GM13976 (cell line): ENCODE measurements at regions not wholly inside any gene's neighbourhood (a gene's known extent, or its start where the extent isn't known, plus 50 kb on each side); places are given as distances from the start of the nearest gene placed in this dataset.

Source experiments
- DNase-seq: peaks from one replicate; pipeline ENCODE4 v3.0.0; 2012; ENCODE audit warnings: low spot score
- in situ Hi-C: fragments of 300-500 bp; cut with MboI; formaldehyde crosslinking; loops from one replicate; pipeline ENCODE4 v1.12.0; 2022; ENCODE audit warnings: low sequenced_read_pairs, mixed read lengths, inconsistent platforms; ENCODE audit not compliant: unreplicated experiment
- TF ChIP-seq, protein P1 (sequence below): IDR thresholded peaks from 2 replicates; pipeline ENCODE4 v1.5.1; 2012; ENCODE audit warnings: borderline replicate concordance, mild to moderate bottlenecking; ENCODE audit not compliant: insufficient read depth; ENCODE audit errors: extremely low read depth, missing control alignments, control extremely low read depth

DNA sequence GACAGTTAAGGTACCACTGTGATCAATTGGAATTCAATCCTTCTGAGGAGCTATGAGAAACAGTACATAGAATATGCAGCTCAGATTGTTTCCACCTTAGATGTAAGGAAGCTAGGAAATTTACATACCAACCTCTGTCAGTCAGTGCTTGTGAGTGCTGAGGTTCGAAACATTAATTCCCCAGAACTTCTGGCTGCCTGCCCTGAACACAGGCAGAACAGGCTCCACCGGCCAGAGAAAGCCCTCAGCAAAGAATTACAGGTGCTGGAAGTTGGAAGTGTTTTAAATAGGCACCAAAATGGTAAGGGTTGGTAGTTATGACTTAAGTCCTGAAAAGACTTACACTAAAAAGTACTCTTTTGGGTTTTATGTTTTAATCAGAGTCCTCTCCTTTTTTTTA, 651.8 kb downstream of the C4orf33 start:
- DNase-seq = no peak
- in situ Hi-C loops = no loop called here
- TF ChIP-seq, protein P1, sequence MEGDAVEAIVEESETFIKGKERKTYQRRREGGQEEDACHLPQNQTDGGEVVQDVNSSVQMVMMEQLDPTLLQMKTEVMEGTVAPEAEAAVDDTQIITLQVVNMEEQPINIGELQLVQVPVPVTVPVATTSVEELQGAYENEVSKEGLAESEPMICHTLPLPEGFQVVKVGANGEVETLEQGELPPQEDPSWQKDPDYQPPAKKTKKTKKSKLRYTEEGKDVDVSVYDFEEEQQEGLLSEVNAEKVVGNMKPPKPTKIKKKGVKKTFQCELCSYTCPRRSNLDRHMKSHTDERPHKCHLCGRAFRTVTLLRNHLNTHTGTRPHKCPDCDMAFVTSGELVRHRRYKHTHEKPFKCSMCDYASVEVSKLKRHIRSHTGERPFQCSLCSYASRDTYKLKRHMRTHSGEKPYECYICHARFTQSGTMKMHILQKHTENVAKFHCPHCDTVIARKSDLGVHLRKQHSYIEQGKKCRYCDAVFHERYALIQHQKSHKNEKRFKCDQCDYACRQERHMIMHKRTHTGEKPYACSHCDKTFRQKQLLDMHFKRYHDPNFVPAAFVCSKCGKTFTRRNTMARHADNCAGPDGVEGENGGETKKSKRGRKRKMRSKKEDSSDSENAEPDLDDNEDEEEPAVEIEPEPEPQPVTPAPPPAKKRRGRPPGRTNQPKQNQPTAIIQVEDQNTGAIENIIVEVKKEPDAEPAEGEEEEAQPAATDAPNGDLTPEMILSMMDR = no peak

DNA sequence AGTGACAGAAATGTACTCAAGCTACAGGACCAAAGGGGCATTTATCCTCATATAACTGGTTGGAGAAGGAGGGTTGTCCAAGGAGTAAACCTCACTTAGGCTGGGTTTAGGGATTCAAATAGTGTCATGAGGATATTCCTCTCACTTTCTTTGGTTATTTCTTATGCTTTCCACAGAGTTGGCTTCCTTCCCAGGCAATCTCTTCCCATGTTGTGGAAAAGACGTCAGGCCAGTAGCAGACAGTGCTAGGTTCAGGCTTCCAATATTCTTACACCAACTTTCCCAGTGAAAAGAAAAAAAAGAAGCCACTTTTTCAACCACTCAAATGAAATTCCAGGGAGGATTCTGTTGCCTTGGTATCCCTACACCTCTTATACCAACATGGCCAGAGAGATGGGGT, 653.0 kb downstream of the C4orf33 start:
- no peak for DNase-seq
- in situ Hi-C loops = no loop called here
- TF ChIP-seq, protein P1 = no peak

DNA sequence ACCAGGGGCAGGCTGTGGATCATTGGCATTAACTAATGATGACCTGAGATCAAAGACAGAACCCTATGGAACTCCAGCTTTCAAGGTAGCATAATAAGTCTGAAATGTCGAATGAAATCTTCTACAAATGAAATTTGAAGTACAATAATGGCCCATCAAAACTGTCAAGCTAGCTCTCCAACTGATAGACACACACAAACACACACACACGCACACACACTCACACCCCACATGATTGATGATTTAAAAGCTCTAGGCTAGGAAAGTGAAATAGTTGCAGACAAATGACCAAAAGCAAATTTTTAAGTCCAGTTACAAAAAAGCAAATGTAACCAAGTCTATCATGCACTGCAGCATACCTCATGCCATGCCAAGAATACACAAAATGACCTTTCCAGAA, 655.7 kb downstream of the C4orf33 start:
- DNase-seq = no peak
- TF ChIP-seq, protein P1 = no peak
- in situ Hi-C loops = no loop called here

DNA sequence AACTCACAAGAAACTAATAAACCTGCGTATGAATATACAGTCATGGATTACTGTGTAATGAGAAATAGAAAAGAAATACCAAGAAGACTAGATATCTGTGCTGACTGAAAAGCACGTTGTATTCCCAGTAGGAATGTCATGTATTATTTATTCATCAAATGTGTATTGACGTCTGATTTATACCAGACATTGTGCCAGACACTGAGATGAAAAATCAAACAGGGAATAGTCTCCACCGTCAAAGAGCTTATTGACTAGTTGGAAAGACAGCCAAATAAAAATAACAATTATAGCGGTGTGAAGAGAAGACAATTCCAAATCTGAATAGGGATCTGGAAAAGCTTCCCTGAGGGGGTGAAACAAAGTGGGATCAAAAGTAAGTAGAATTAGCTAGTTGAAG, 687.6 kb downstream of the C4orf33 start:
- TF ChIP-seq, protein P1 = no peak
- DNase-seq = no peak
- in situ Hi-C loops = no loop called here

DNA sequence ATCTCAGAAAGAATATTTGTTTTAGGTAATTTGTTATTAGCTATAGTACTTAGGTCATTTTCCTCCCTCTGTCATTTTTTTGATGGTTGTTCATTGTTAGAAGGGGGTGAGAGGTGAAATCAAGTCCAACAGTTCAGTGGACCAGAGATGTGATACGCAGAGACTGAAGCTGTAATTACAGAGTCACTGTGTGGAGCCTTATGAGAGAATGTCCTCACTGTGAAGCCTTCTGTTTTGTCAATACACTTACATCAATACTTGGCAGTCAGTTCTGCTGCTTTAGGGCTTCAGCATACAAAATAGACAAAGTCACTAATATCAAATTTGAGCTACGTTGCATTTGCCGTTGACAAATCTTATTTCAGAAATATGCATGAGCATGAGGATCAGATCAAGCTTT, 692.5 kb downstream of the C4orf33 start:
- TF ChIP-seq, protein P1 = no peak
- DNase-seq = no peak
- in situ Hi-C loops = no loop called here

DNA sequence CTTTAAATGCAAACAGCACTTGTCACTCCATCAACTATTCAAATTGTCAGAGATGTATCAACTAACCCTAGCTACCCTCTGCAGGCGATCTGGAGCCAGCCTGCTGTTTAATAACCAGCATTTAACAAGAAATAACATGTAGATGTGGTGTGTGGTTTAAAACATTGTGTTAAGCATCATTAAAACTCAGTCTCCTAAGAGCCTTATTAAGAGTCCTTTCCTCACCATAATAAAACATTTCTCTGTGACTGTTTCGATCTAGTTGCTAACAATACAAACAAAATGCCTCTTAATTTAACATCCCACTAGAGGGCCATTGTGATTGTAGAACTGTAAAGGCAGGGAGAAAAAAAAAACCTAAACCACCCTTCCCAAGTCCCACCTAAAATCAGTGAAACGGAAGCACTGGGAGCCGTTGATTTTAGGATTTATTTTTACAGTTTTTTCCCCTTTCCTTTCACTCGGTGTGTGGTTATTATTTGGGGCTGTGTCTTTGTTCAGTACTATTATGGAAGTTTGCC, 708.6 kb downstream of the C4orf33 start:
- TF ChIP-seq, protein P1 = no peak
- in situ Hi-C loops = no loop called here

DNA sequence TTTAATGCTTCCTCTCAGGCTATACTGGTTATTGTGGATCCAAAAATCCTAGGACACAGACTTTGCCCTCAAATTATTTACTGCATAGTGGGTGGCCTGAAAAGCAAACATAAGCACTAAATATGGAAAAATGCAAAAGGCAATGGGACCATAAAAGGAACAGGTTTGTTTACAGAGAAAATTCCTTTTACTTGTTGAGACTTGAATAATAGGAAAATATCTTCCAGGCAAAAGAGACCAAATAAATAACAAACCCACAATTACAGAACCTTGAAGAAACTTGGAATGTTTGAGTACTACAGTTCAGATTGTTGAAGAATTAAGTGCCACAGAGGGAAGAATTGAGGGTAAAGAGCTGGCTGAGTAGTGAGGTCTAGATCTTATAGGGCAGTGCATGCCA, 711.0 kb downstream of the C4orf33 start:
- DNase-seq = no peak
- TF ChIP-seq, protein P1 = no peak
- in situ Hi-C loops = no loop called here

More for the DNA sequence above, 708.6 kb downstream of the C4orf33 start:
- DNase-seq = no peak
